ENCODE measurements at regions not wholly inside any gene's neighbourhood (a gene's known extent, or its start where the extent isn't known, plus 50 kb on each side); places are given as distances from the start of the nearest gene placed in this dataset.

DNA sequence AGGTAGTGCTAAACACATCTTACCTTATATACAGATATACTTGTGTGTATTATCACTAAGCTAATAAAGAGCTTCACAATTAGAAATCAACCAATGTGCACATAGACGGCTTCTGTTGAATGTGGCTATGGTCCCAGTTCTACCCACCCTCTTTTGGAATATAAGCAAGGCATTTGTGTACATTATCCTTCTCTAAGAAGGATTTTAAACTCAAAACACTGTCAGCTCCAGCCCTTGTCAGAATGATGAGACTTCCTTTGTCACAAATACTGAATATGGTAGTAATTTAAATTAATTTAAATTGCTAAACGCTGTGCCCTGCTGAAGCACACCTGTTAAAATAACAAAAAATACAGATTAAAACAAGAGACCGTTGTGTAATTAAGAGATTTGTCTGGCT lies 107.9 kb upstream of the GRAMD2B start:
- TF ChIP-seq POLR2A (IDR thresholded peaks at IDR 0.05; ENCODE audit: low read depth, low read length) (no peak), GATA2 (IDR thresholded peaks at IDR 0.05; ENCODE audit: insufficient read depth, insufficient read length, low read depth, low read length) (no peak), MYC (IDR thresholded peaks at IDR 0.05; ENCODE audit: low read depth, low read length) (no peak)
- H3K4me3 ChIP-seq (replicated peaks in 1 of 3; ENCODE audit: insufficient read depth in 1 of 3, low read depth in 1 of 3, low read length in 3 of 3), result no peak overlapping the region
- no peak overlapping the region for H3K9ac ChIP-seq (replicated peaks; ENCODE audit: extremely low read depth, insufficient read depth, low read length)
- no TSS peak for BruUV-seq (replicated peaks)
- intact Hi-C loops (cut with micrococcal nuclease), result no loop called here
- no peaks in the 10 kb centered on the region for H3K4me1 ChIP-seq (ENCODE audit: control insufficient read depth, extremely low read depth, insufficient read depth, low read length)
- CTCF ChIA-PET, result interaction anchor here (0.6 kb wide), 1 partner anchor 92 kb away, joined by 3 read pairs; no protein-coding TSS in a partner anchor
- no peaks in the 10 kb centered on the region for H3K9me3 ChIP-seq (replicated peaks; ENCODE audit: control insufficient read depth, insufficient read depth, low read length)
- dilution Hi-C loops (cut with MboI; ENCODE audit: extremely low pct_ligation_motif_present, low sequenced_read_pairs), result no loop called here
- POLR2A ChIA-PET, result no interaction called here
- H2AFZ ChIP-seq (ENCODE audit: low read depth, low read length), result no peak overlapping the region
- FAIRE-seq (no peak), DNase-seq (ENCODE audit: low read depth, low spot score) (no peak)
- H3K9me1 ChIP-seq (replicated peaks; ENCODE audit: control insufficient read depth, extremely low read depth, insufficient read depth, low read length), result no peaks in the 10 kb centered on the region
- peaks cover 1 to 7% of the 10 kb centered on the region in 2 experiments for H3K27me3 ChIP-seq (ENCODE audit: control insufficient read depth in 2 of 2, insufficient read depth in 2 of 2, low read length in 2 of 2)
- no peak overlapping the region for H3K27ac ChIP-seq (ENCODE audit: insufficient read depth, low read depth, low read length)
- H3K4me2 ChIP-seq (ENCODE audit: insufficient read depth, low read length), result no peak overlapping the region
- no peaks in the 10 kb centered on the region for H4K20me1 ChIP-seq (replicated peaks; ENCODE audit: control insufficient read depth, extremely low read depth, insufficient read depth, low read length)
- no peaks in the 10 kb centered on the region for H3K36me3 ChIP-seq (ENCODE audit: control insufficient read depth in 2 of 2, extremely low read depth in 1 of 2, insufficient read depth in 2 of 2, low read length in 2 of 2)
- H3K79me2 ChIP-seq (ENCODE audit: control insufficient read depth, insufficient read depth, low read length), result no peaks in the 10 kb centered on the region

DNA sequence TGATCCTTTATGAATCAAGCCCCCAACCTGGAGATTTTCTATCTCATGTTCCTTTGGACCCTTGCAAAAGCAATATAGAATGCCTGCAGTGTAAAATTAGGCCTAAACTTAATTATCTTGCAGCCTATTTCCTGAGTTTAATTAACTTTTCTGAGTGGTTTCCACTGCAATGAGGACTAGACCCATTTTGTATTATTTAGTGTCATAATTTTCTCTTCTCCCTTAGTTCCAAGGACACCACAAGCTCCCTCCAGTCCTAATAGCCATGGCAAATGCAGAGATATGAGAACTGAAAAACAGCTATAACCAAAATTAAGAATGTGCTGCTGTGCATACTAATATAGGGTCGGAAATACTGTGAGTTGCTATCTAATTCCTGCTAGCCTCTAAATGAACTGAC lies 90.9 kb upstream of the GRAMD2B start:
- no peaks in the 10 kb centered on the region for H3K36me3 ChIP-seq (ENCODE audit: control insufficient read depth in 2 of 2, extremely low read depth in 1 of 2, insufficient read depth in 2 of 2, low read length in 2 of 2)
- H3K79me2 ChIP-seq (ENCODE audit: control insufficient read depth, insufficient read depth, low read length), result no peaks in the 10 kb centered on the region
- TF ChIP-seq EZH2 (IDR thresholded peaks at IDR 0.05; ENCODE audit: borderline replicate concordance, low read depth, low read length, severe bottlenecking) (no peak), POLR2AphosphoS5 (IDR thresholded peaks at IDR 0.05; ENCODE audit: insufficient read depth, low read depth, low read length) (no peak), MAX (IDR thresholded peaks at IDR 0.05; ENCODE audit: insufficient read depth, insufficient read length) (no peak), FOS (IDR thresholded peaks at IDR 0.05; ENCODE audit: borderline replicate concordance, insufficient read depth, low read length) (no peak), JUN (IDR thresholded peaks at IDR 0.05; ENCODE audit: borderline replicate concordance, insufficient read depth, insufficient read length, low read depth) (no peak), MYC (IDR thresholded peaks at IDR 0.05; ENCODE audit: low read depth, low read length) (no peak), POLR2A (IDR thresholded peaks at IDR 0.05; ENCODE audit: low read depth, low read length) (no peak), GATA2 (IDR thresholded peaks at IDR 0.05; ENCODE audit: insufficient read depth, insufficient read length, low read depth, low read length) (no peak)
- TF ChIP-seq, protein P1, sequence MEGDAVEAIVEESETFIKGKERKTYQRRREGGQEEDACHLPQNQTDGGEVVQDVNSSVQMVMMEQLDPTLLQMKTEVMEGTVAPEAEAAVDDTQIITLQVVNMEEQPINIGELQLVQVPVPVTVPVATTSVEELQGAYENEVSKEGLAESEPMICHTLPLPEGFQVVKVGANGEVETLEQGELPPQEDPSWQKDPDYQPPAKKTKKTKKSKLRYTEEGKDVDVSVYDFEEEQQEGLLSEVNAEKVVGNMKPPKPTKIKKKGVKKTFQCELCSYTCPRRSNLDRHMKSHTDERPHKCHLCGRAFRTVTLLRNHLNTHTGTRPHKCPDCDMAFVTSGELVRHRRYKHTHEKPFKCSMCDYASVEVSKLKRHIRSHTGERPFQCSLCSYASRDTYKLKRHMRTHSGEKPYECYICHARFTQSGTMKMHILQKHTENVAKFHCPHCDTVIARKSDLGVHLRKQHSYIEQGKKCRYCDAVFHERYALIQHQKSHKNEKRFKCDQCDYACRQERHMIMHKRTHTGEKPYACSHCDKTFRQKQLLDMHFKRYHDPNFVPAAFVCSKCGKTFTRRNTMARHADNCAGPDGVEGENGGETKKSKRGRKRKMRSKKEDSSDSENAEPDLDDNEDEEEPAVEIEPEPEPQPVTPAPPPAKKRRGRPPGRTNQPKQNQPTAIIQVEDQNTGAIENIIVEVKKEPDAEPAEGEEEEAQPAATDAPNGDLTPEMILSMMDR (IDR thresholded peaks at IDR 0.05; ENCODE audit: extremely low read depth in 1 of 2, insufficient read depth in 1 of 2, low read depth in 1 of 2, low read length in 2 of 2), result no peak
- H2AFZ ChIP-seq (ENCODE audit: low read depth, low read length), result no peak overlapping the region
- H3K4me2 ChIP-seq (ENCODE audit: insufficient read depth, low read length), result no peak overlapping the region
- H3K27me3 ChIP-seq (ENCODE audit: control insufficient read depth in 2 of 2, insufficient read depth in 2 of 2, low read length in 2 of 2), result peaks cover 0 to 1% of the 10 kb centered on the region in 2 experiments
- BruUV-seq (replicated peaks), result no TSS peak
- dilution Hi-C loops (cut with MboI; ENCODE audit: extremely low pct_ligation_motif_present, low sequenced_read_pairs), result loop anchor here (25.0 kb wide), 1 partner anchor 205 kb away; no protein-coding TSS in a partner anchor
- no peak overlapping the region for H3K27ac ChIP-seq (ENCODE audit: insufficient read depth, low read depth, low read length)
- H4K20me1 ChIP-seq (replicated peaks; ENCODE audit: control insufficient read depth, extremely low read depth, insufficient read depth, low read length), result no peaks in the 10 kb centered on the region
- H3K4me1 ChIP-seq (ENCODE audit: control insufficient read depth, extremely low read depth, insufficient read depth, low read length), result no peaks in the 10 kb centered on the region
- H3K9me1 ChIP-seq (replicated peaks; ENCODE audit: control insufficient read depth, extremely low read depth, insufficient read depth, low read length), result no peaks in the 10 kb centered on the region
- no peaks in the 10 kb centered on the region for H3K9me3 ChIP-seq (replicated peaks; ENCODE audit: control insufficient read depth, insufficient read depth, low read length)
- FAIRE-seq (no peak), DNase-seq (ENCODE audit: low read depth, low spot score) (no peak)
- H3K4me3 ChIP-seq (replicated peaks in 1 of 3; ENCODE audit: insufficient read depth in 1 of 3, low read depth in 1 of 3, low read length in 3 of 3), result no peak overlapping the region
- H3K9ac ChIP-seq (replicated peaks; ENCODE audit: extremely low read depth, insufficient read depth, low read length), result no peak overlapping the region
- CTCF ChIA-PET, result interaction anchor here (1.3 kb wide), 1 partner anchor 207 kb away, joined by 5 read pairs; no protein-coding TSS in a partner anchor
- POLR2A ChIA-PET, result no interaction called here
- intact Hi-C loops (cut with micrococcal nuclease), result no loop called here

Data from endothelial cell of umbilical vein (primary cell).